HG03378 (cell line): ENCODE measurements at regions not wholly inside any gene's neighbourhood (a gene's known extent, or its start where the extent isn't known, plus 50 kb on each side); places are given as distances from the start of the nearest gene placed in this dataset.
"Not testable (repeated sequence)": the region's sequence is repeated elsewhere in the genome, so short reads cannot be mapped to it uniquely, and the experiment has no call there.

Experiments
- ATAC-seq: cut with Tn5 transposase; IDR thresholded peaks from one replicate; pipeline ENCODE4 v1.9.1; 2021; ENCODE audit warnings: mild to moderate bottlenecking, moderate library complexity; ENCODE audit not compliant: unreplicated experiment

- no peak for ATAC-seq
Observed at GRCh38 chr22:49344656-49345055, 483.0 kb downstream of the BRD1 start.

- no peak for ATAC-seq
Observed at GRCh38 chr22:49344161-49344560, 483.5 kb downstream of the BRD1 start.

- ATAC-seq, result no peak
Observed at GRCh38 chr22:49340406-49340805, 487.3 kb downstream of the BRD1 start.

GRCh38 chr22:49336483-49336882 lies 491.2 kb downstream of the BRD1 start:
- ATAC-seq, result not testable (repeated sequence)

- no peak for ATAC-seq
Observed at GRCh38 chr22:49334976-49335375, 492.7 kb downstream of the BRD1 start.

- no peak for ATAC-seq
Observed at GRCh38 chr22:49334449-49334789, 493.3 kb downstream of the BRD1 start.

- ATAC-seq, result no peak
Observed at GRCh38 chr22:49333206-49333605, 494.5 kb downstream of the BRD1 start.

- ATAC-seq, result no peak
Observed at GRCh38 chr22:49332691-49333090, 495.0 kb downstream of the BRD1 start.

GRCh38 chr22:49331878-49332277 lies 495.8 kb downstream of the BRD1 start:
- no peak for ATAC-seq

GRCh38 chr22:49331223-49331815 lies 496.4 kb downstream of the BRD1 start:
- ATAC-seq, result no peak

- no peak for ATAC-seq
Observed at GRCh38 chr22:49330421-49331222, 497.1 kb downstream of the BRD1 start.

- no peak for ATAC-seq
Observed at GRCh38 chr22:49329636-49330035, 498.0 kb downstream of the BRD1 start.

- ATAC-seq, result no peak
Observed at GRCh38 chr22:49328630-49329405, 498.9 kb downstream of the BRD1 start.

- ATAC-seq, result no peak
Observed at GRCh38 chr22:49328118-49328475, 499.6 kb downstream of the BRD1 start.

- ATAC-seq, result no peak
Observed at GRCh38 chr22:49327411-49328117, 500.1 kb downstream of the BRD1 start.

- ATAC-seq, result no peak
Observed at GRCh38 chr22:49326558-49326957, 501.1 kb downstream of the BRD1 start.

GRCh38 chr22:49325531-49326395 lies 501.9 kb downstream of the BRD1 start:
- ATAC-seq, result no peak

- no peak for ATAC-seq
Observed at GRCh38 chr22:49324527-49325491, 502.9 kb downstream of the BRD1 start.

- ATAC-seq, result no peak
Observed at GRCh38 chr22:49323751-49324415, 503.8 kb downstream of the BRD1 start.
